Stimulated activated naive CD8-positive, alpha-beta T cell treated with anti-CD3 and anti-CD28 coated beads, Interleukin-15, Interleukin-2, amounts not matched to agents 100 U/mL and 50 U/mL, for 24 hours (primary cell): ENCODE measurements at regions not wholly inside any gene's neighbourhood (a gene's known extent, or its start where the extent isn't known, plus 50 kb on each side); places are given as distances from the start of the nearest gene placed in this dataset.
"Not testable (repeated sequence)": the region's sequence is repeated elsewhere in the genome, so short reads cannot be mapped to it uniquely, and the experiment has no call there.

Experiments
- ATAC-seq: fragments of 150-1000 bp; cut with Tn5 transposase; one replicate; pipeline ENCODE4 v1.10.0; 2021
- DNase-seq: peaks from one replicate; pipeline ENCODE4 v3.0.0; 2021

- not testable (repeated sequence) for DNase-seq, ATAC-seq
Measured at GRCh38 chr4:4032364-4032763, 194.4 kb downstream of the OTOP1 start.

- DNase-seq, ATAC-seq: not testable (repeated sequence)
Measured at GRCh38 chr4:4032801-4033605, 193.7 kb downstream of the OTOP1 start.

- not testable (repeated sequence) for ATAC-seq, DNase-seq
Measured at GRCh38 chr4:4037399-4038138, 189.2 kb downstream of the OTOP1 start.

GRCh38 chr4:4045823-4046222, 180.9 kb downstream of the OTOP1 start:
- ATAC-seq, DNase-seq: not testable (repeated sequence)

GRCh38 chr4:4046686-4047085, 180.0 kb downstream of the OTOP1 start:
- not testable (repeated sequence) for ATAC-seq, DNase-seq

- not testable (repeated sequence) for DNase-seq, ATAC-seq
Measured at GRCh38 chr4:4047202-4047601, 179.5 kb downstream of the OTOP1 start.

GRCh38 chr4:4048227-4048626, 178.5 kb downstream of the OTOP1 start:
- ATAC-seq, DNase-seq: not testable (repeated sequence)

- not testable (repeated sequence) for ATAC-seq, DNase-seq
Measured at GRCh38 chr4:4050781-4051180, 175.9 kb downstream of the OTOP1 start.

GRCh38 chr4:4052933-4053332, 173.8 kb downstream of the OTOP1 start:
- DNase-seq, ATAC-seq: not testable (repeated sequence)

GRCh38 chr4:4057226-4057625, 169.5 kb downstream of the OTOP1 start:
- not testable (repeated sequence) for DNase-seq, ATAC-seq

- not testable (repeated sequence) for DNase-seq, ATAC-seq
Measured at GRCh38 chr4:4084171-4084570, 142.6 kb downstream of the OTOP1 start.

- ATAC-seq, DNase-seq: not testable (repeated sequence)
Measured at GRCh38 chr4:4089716-4090419, 136.9 kb downstream of the OTOP1 start.

- not testable (repeated sequence) for DNase-seq, ATAC-seq
Measured at GRCh38 chr4:4090720-4091119, 136.0 kb downstream of the OTOP1 start.

GRCh38 chr4:4092159-4092558, 134.6 kb downstream of the OTOP1 start:
- DNase-seq, ATAC-seq: not testable (repeated sequence)

GRCh38 chr4:4099610-4100009, 127.1 kb downstream of the OTOP1 start:
- DNase-seq, ATAC-seq: not testable (repeated sequence)

GRCh38 chr4:4106923-4107322, 119.8 kb downstream of the OTOP1 start:
- not testable (repeated sequence) for ATAC-seq, DNase-seq

GRCh38 chr4:4107411-4108107, 119.2 kb downstream of the OTOP1 start:
- peak; percentile 84 for DNase-seq
- ATAC-seq: peak; percentile 55

GRCh38 chr4:4115381-4115780, 111.3 kb downstream of the OTOP1 start:
- not testable (repeated sequence) for ATAC-seq, DNase-seq

- not testable (repeated sequence) for DNase-seq, ATAC-seq
Measured at GRCh38 chr4:4116901-4117300, 109.8 kb downstream of the OTOP1 start.

GRCh38 chr4:4134368-4134767, 92.4 kb downstream of the OTOP1 start:
- DNase-seq, ATAC-seq: not testable (repeated sequence)

GRCh38 chr4:4136621-4137020, 90.1 kb downstream of the OTOP1 start:
- ATAC-seq, DNase-seq: not testable (repeated sequence)
